Liver (tissue), 8 donors: ENCODE measurements at regions not wholly inside any gene's neighbourhood (a gene's known extent, or its start where the extent isn't known, plus 50 kb on each side); places are given as distances from the start of the nearest gene placed in this dataset.

Source experiments
- DNase-seq: peaks from one replicate; pipeline ENCODE4 v3.0.0-alpha.2; 2017; ENCODE audit warnings: low spot score
- H3K27ac ChIP-seq, 2 donors: one replicate each; pipeline ENCODE4 v1.7.0; 2013; ENCODE audit warnings: inconsistent platforms in 2 of 2, low read length in 2 of 2, control low read depth in 1 of 2, low read depth in 1 of 2, mild to moderate bottlenecking in 1 of 2
- H3K27me3 ChIP-seq, 4 donors: one replicate each; pipeline versions ENCODE4 v1.6.1 to v1.7.0; 2013; ENCODE audit warnings: low read length in 3 of 4, inconsistent platforms in 1 of 4, mild to moderate bottlenecking in 1 of 4, moderate library complexity in 1 of 4; ENCODE audit not compliant: control insufficient read depth in 4 of 4, insufficient read depth in 4 of 4
- H3K36me3 ChIP-seq, 4 donors: one replicate each; pipeline versions ENCODE4 v1.6.1 to v1.7.0; 2013; ENCODE audit warnings: low read length in 3 of 4, mild to moderate bottlenecking in 3 of 4, low read depth in 1 of 4, moderate library complexity in 1 of 4; ENCODE audit not compliant: control insufficient read depth in 4 of 4, insufficient read depth in 3 of 4
- H3K4me1 ChIP-seq, 4 donors: one replicate each; pipeline versions ENCODE4 v1.6.1 to v1.7.0; 2013; ENCODE audit warnings: low read length in 3 of 4, mild to moderate bottlenecking in 3 of 4, moderate library complexity in 1 of 4; ENCODE audit not compliant: control insufficient read depth in 4 of 4, insufficient read depth in 4 of 4
- H3K4me3 ChIP-seq, 3 donors: one replicate each; pipeline versions ENCODE4 v1.6.1 to v1.7.0; 2013; ENCODE audit warnings: low read length in 3 of 3, control low read depth in 1 of 3, low read depth in 1 of 3, mild to moderate bottlenecking in 1 of 3
- H3K9ac ChIP-seq, 2 donors: one replicate each; pipeline ENCODE4 v1.7.0; 2013; ENCODE audit warnings: low read length in 2 of 2, mild to moderate bottlenecking in 2 of 2, moderate library complexity in 2 of 2, control low read depth in 1 of 2, low read depth in 1 of 2
- H3K9me3 ChIP-seq, 4 donors: one replicate each; pipeline versions ENCODE4 v1.6.1 to v1.7.0; 2013; ENCODE audit warnings: low read length in 3 of 4; ENCODE audit not compliant: control insufficient read depth in 4 of 4
- ATF3 ChIP-seq: IDR thresholded peaks from 2 replicates; pipeline ENCODE4 v1.6.1; 2016; ENCODE audit warnings: antibody characterized with exemption
- CTCF ChIP-seq: fragments of 150-350 bp; IDR thresholded peaks from 2 replicates; pipeline ENCODE4 v1.5.1; 2017; ENCODE audit warnings: improper control_type of control experiment, low read depth, low read length; ENCODE audit not compliant: missing input control
- FOXA1 ChIP-seq: IDR thresholded peaks from 2 replicates; pipeline ENCODE4 v1.6.1; 2016; ENCODE audit warnings: antibody characterized with exemption
- FOXA2 ChIP-seq: IDR thresholded peaks from 2 replicates; pipeline ENCODE4 v1.6.1; 2016; ENCODE audit warnings: antibody characterized with exemption
- GABPA ChIP-seq, 2 donors: IDR thresholded peaks in 1 of 2; conservative IDR thresholded peaks in 1 of 2; 2 replicates each; pipeline ENCODE4 v1.6.1; 2016; ENCODE audit warnings: antibody characterized with exemption in 2 of 2, mild to moderate bottlenecking in 1 of 2, moderate library complexity in 1 of 2
- HNF4A ChIP-seq, 2 donors: conservative IDR thresholded peaks; 2 replicates each; pipeline ENCODE4 v1.6.1; 2016; ENCODE audit warnings: antibody characterized with exemption in 2 of 2, mild to moderate bottlenecking in 2 of 2
- HNF4G ChIP-seq: IDR thresholded peaks from 2 replicates; pipeline ENCODE4 v1.6.1; 2016; ENCODE audit warnings: antibody characterized with exemption
- MAX ChIP-seq: IDR thresholded peaks from 2 replicates; pipeline ENCODE4 v1.6.1; 2016; ENCODE audit warnings: antibody characterized with exemption
- RAD21 ChIP-seq, 2 donors: IDR thresholded peaks; 2 replicates each; pipeline ENCODE4 v1.6.1; 2016; ENCODE audit warnings: antibody characterized with exemption in 2 of 2, mild to moderate bottlenecking in 2 of 2
- REST ChIP-seq: IDR thresholded peaks from 2 replicates; pipeline ENCODE4 v1.6.1; 2016; ENCODE audit warnings: antibody characterized with exemption, mild to moderate bottlenecking
- RXRA ChIP-seq, 2 donors: IDR thresholded peaks; 2 replicates each; pipeline ENCODE4 v1.6.1; 2017 to 2018; ENCODE audit warnings: antibody characterized with exemption in 2 of 2, mild to moderate bottlenecking in 1 of 2
- SP1 ChIP-seq: IDR thresholded peaks from 2 replicates; pipeline ENCODE4 v1.6.1; 2018; ENCODE audit warnings: antibody characterized with exemption, mild to moderate bottlenecking
- WGBS: extraction: QIAGEN DNeasy Blood & Tissue Kit; methylation state at CpG from one replicate; pipeline ENCODE4 v1.1.7; 2013; 5-methylcytosine and 5-hydroxymethylcytosine counted together
- donor health status: healthy.
- donor health status: healthy.
- donor health status: healthy.
- donor health status: healthy.
- donor health status: healthy.

GRCh38 chr18:51658436-51658835, 461.0 kb upstream of the MEX3C start (continued):
- TF ChIP-seq CTCF (no peak), HNF4A (conservative IDR thresholded peaks at IDR 0.05) (no peak), ATF3 (no peak)

- TF ChIP-seq CTCF, result no peak
- no peak for TF ChIP-seq RAD21 (IDR thresholded peaks at IDR 0.05)
- TF ChIP-seq FOXA1, result no peak
- no peak for TF ChIP-seq SP1
- TF ChIP-seq FOXA2, result no peak
- TF ChIP-seq HNF4A (conservative IDR thresholded peaks at IDR 0.05), result no peak
- TF ChIP-seq GABPA (IDR thresholded peaks at IDR 0.05 in 1 of 2, conservative IDR thresholded peaks at IDR 0.05 in 1 of 2), result no peak
- TF ChIP-seq HNF4G, result no peak
- WGBS, result 74% methylated on average over 3 of the region's 3 CpGs
- no peak for DNase-seq
- no peak overlapping the region for H3K27ac ChIP-seq
- H3K27me3 ChIP-seq, result peaks cover 0 to 3% (median 0%) of the 10 kb centered on the region in 4 donors
- no peak overlapping the region for H3K9ac ChIP-seq
- H3K4me3 ChIP-seq, result no peak overlapping the region
- H3K36me3 ChIP-seq, result no peaks in the 10 kb centered on the region
- H3K4me1 ChIP-seq, result no peaks in the 10 kb centered on the region
- no peaks in the 10 kb centered on the region for H3K9me3 ChIP-seq
These were observed 462.3 kb upstream of the MEX3C start for GRCh38 chr18:51659781-51660180.

GRCh38 chr18:51660188-51660715, 462.8 kb upstream of the MEX3C start:
- no peaks in the 10 kb centered on the region for H3K4me1 ChIP-seq
- H3K36me3 ChIP-seq, result no peaks in the 10 kb centered on the region
- no peak overlapping the region for H3K9ac ChIP-seq
- no peaks in the 10 kb centered on the region for H3K9me3 ChIP-seq
- WGBS, result 66% methylated on average over 2 of the region's 2 CpGs
- TF ChIP-seq FOXA2 (no peak), GABPA (IDR thresholded peaks at IDR 0.05 in 1 of 2, conservative IDR thresholded peaks at IDR 0.05 in 1 of 2) (no peak), REST (no peak), RXRA (IDR thresholded peaks at IDR 0.05) (no peak), MAX (no peak)
- no peak overlapping the region for H3K27ac ChIP-seq
- H3K27me3 ChIP-seq, result peaks cover 0 to 3% (median 0%) of the 10 kb centered on the region in 4 donors
- H3K4me3 ChIP-seq, result no peak overlapping the region
- DNase-seq, result no peak
